CD14-positive monocyte (primary cell): ENCODE measurements at regions not wholly inside any gene's neighbourhood (a gene's known extent, or its start where the extent isn't known, plus 50 kb on each side); places are given as distances from the start of the nearest gene placed in this dataset.

Source experiments
- DNase-seq, 3 donors: peaks; one replicate each; pipeline ENCODE4 v3.0.0-alpha.2; 2011 to 2022
- H2AFZ ChIP-seq: 2 replicates; pipeline ENCODE4 v1.6.0; 2012; ENCODE audit warnings: mild to moderate bottlenecking, low read depth, low read length, inconsistent platforms; ENCODE audit not compliant: insufficient read depth, poor library complexity, severe bottlenecking
- H3K27ac ChIP-seq, 2 donors: 1 replicate in 1 of 2; 2 replicates in 1 of 2; pipeline ENCODE4 v1.5.1; 2012 to 2013; ENCODE audit warnings: low read length in 2 of 2, control low read depth in 1 of 2, inconsistent platforms in 1 of 2, low read depth in 1 of 2, mild to moderate bottlenecking in 1 of 2
- H3K27me3 ChIP-seq, 2 donors: one replicate each; pipeline versions ENCODE4 v1.6.0 to v1.6.1; 2011 to 2013; ENCODE audit warnings: low read length in 2 of 2; ENCODE audit not compliant: control insufficient read depth in 2 of 2, insufficient read depth in 2 of 2
- H3K36me3 ChIP-seq, 2 donors: replicated peaks in 1 of 2; 1 replicate in 1 of 2; 2 replicates in 1 of 2; pipeline versions ENCODE4 v1.5.1 to v1.6.1; 2012 to 2013; ENCODE audit warnings: low read length in 2 of 2, control low read depth in 1 of 2, inconsistent platforms in 1 of 2, mild to moderate bottlenecking in 1 of 2; ENCODE audit not compliant: insufficient read depth in 2 of 2, control insufficient read depth in 1 of 2
- H3K4me1 ChIP-seq, 2 donors: 1 replicate in 1 of 2; 2 replicates in 1 of 2; pipeline versions ENCODE4 v1.5.1 to v1.6.1; 2012 to 2013; ENCODE audit warnings: low read length in 2 of 2, control low read depth in 1 of 2, inconsistent platforms in 1 of 2, mild to moderate bottlenecking in 1 of 2, moderate library complexity in 1 of 2; ENCODE audit not compliant: insufficient read depth in 2 of 2, control insufficient read depth in 1 of 2
- H3K4me2 ChIP-seq: replicated peaks from 2 replicates; pipeline ENCODE3; 2012; ENCODE audit warnings: low read length, moderate library complexity, mild to moderate bottlenecking; ENCODE audit not compliant: poor library complexity, severe bottlenecking; ENCODE audit errors: extremely low read depth
- H3K4me3 ChIP-seq, 3 experiments: fragments of 200-600 bp in 1 of 3; sonication (generic) in 1 of 3; replicated peaks in 1 of 3; 1 replicate in 2 of 3; 2 replicates in 1 of 3; pipeline ENCODE4 v1.5.1; 2011 to 2013; ENCODE audit warnings: low read length in 3 of 3, mild to moderate bottlenecking in 3 of 3, control low read depth in 2 of 3, low read depth in 2 of 3, inconsistent platforms in 1 of 3, moderate library complexity in 1 of 3
- H3K79me2 ChIP-seq: 2 replicates; pipeline ENCODE4 v1.6.0; 2012; ENCODE audit warnings: mild to moderate bottlenecking, control low read depth, inconsistent platforms, low read length, moderate library complexity; ENCODE audit not compliant: insufficient read depth
- H3K9ac ChIP-seq: 2 replicates; pipeline ENCODE4 v1.6.0; 2017; ENCODE audit warnings: low read length, mild to moderate bottlenecking; ENCODE audit not compliant: insufficient read depth, poor library complexity, severe bottlenecking
- H3K9me3 ChIP-seq, 2 donors: replicated peaks in 1 of 2; 1 replicate in 1 of 2; 2 replicates in 1 of 2; pipeline versions ENCODE4 v1.5.1 to v1.6.1; 2012 to 2013; ENCODE audit warnings: low read length in 2 of 2, control low read depth in 1 of 2; ENCODE audit not compliant: control insufficient read depth in 1 of 2, insufficient read depth in 1 of 2
- H4K20me1 ChIP-seq: 2 replicates; pipeline ENCODE4 v1.6.0; 2012; ENCODE audit warnings: mild to moderate bottlenecking, low read length, control low read depth, moderate library complexity; ENCODE audit not compliant: insufficient read depth
- H3K27ac Mint-ChIP-seq, 7 donors: one replicate each; pipeline ENCODE4 v1.8.0; 2020; ENCODE audit warnings: mild to moderate bottlenecking in 7 of 7, mixed read lengths in 7 of 7, moderate library complexity in 6 of 7, inconsistent platforms in 2 of 7
- H3K27me3 Mint-ChIP-seq, 3 donors: one replicate each; pipeline ENCODE4 v1.8.0; 2021 to 2022; ENCODE audit warnings: low read depth in 3 of 3, mild to moderate bottlenecking in 3 of 3, mixed read lengths in 3 of 3, moderate library complexity in 3 of 3, inconsistent platforms in 1 of 3
- H3K36me3 Mint-ChIP-seq, 2 donors: one replicate each; pipeline ENCODE4 v1.8.0; 2020; ENCODE audit warnings: mixed read lengths in 2 of 2, inconsistent platforms in 1 of 2, mild to moderate bottlenecking in 1 of 2
- H3K4me1 Mint-ChIP-seq: one replicate; pipeline ENCODE4 v1.8.0; 2020; ENCODE audit warnings: mild to moderate bottlenecking, mixed read lengths
- H3K4me3 Mint-ChIP-seq, 2 donors: one replicate each; pipeline ENCODE4 v1.8.0; 2020; ENCODE audit warnings: mild to moderate bottlenecking in 2 of 2, mixed read lengths in 2 of 2, moderate library complexity in 1 of 2
- H3K9me3 Mint-ChIP-seq, 7 donors: one replicate each; pipeline ENCODE4 v1.8.0; 2020 to 2022; ENCODE audit warnings: mixed read lengths in 7 of 7, mild to moderate bottlenecking in 6 of 7, moderate library complexity in 6 of 7, inconsistent platforms in 2 of 7
- WGBS: methylation state at CpG from one replicate; pipeline ENCODE4 v1.1.5; 2013; ENCODE audit warnings: missing lambda C conversion rate; ENCODE audit not compliant: insufficient coverage; 5-methylcytosine and 5-hydroxymethylcytosine counted together
- intact Hi-C, 2 donors: fragments of 100-400 bp; cut with micrococcal nuclease; formaldehyde crosslinking; loops; one replicate each; pipeline versions ENCODE4 v1.15.0 to v1.15.1; 2023
- TF ChIP-seq, protein P1 (sequence below): fragments of 200-600 bp; IDR thresholded peaks from one replicate; pipeline ENCODE4 v1.8.0; 2022; ENCODE audit warnings: antibody characterized with exemption, mild to moderate bottlenecking

DNA sequence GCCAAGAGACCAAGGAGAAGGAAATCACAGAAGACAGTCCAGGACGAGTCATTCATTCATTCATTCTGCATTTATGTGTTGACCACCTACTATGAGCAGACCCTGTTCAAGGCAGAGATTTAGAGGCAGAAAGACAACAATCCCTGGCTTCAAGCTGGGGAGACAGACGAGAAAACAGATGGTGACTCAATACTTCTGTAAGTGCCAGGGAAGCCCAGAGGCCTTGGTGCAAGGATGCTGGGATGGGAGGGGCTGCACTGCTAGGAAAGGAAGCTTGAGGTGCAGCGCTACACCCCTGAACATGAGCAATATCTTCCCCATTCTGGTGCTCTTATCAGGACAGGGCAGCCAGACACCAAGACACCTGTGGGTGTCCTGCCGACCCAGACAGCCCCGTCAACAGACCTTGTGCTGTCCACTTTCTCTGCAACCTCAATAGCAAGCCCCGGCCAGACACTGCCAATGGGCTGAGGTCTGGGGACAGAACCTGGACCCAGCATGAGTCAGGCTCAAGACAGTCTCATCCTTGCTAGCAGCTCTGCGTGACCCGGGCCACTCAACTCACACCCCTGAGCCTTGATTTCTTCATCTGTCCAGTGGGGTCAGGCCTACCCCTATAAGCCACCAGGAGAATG is 163.5 kb downstream of the COPRS start:
- Histone ChIP-seq H3K4me2 (no peak overlapping the region), H3K9ac (no peak overlapping the region), H4K20me1 (no peaks in the 10 kb centered on the region), H3K4me3 (no peak overlapping the region), H3K36me3 (no peaks in the 10 kb centered on the region), H2AFZ (no peak overlapping the region), H3K79me2 (no peaks in the 10 kb centered on the region), H3K27me3 (no peaks in the 10 kb centered on the region), H3K27ac (no peak overlapping the region), H3K9me3 (no peaks in the 10 kb centered on the region), H3K4me1 (no peaks in the 10 kb centered on the region)
- peaks cover 0 to 5% (median 0%) of the 10 kb centered on the region in 3 donors for H3K27me3 Mint-ChIP-seq
- H3K27ac Mint-ChIP-seq: no peak overlapping the region
- H3K4me1 Mint-ChIP-seq: no peaks in the 10 kb centered on the region
- no peak overlapping the region for H3K4me3 Mint-ChIP-seq
- no peaks in the 10 kb centered on the region for H3K9me3 Mint-ChIP-seq
- H3K36me3 Mint-ChIP-seq: no peaks in the 10 kb centered on the region
- TF ChIP-seq, protein P1, sequence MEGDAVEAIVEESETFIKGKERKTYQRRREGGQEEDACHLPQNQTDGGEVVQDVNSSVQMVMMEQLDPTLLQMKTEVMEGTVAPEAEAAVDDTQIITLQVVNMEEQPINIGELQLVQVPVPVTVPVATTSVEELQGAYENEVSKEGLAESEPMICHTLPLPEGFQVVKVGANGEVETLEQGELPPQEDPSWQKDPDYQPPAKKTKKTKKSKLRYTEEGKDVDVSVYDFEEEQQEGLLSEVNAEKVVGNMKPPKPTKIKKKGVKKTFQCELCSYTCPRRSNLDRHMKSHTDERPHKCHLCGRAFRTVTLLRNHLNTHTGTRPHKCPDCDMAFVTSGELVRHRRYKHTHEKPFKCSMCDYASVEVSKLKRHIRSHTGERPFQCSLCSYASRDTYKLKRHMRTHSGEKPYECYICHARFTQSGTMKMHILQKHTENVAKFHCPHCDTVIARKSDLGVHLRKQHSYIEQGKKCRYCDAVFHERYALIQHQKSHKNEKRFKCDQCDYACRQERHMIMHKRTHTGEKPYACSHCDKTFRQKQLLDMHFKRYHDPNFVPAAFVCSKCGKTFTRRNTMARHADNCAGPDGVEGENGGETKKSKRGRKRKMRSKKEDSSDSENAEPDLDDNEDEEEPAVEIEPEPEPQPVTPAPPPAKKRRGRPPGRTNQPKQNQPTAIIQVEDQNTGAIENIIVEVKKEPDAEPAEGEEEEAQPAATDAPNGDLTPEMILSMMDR: no peak
- DNase-seq: no peak
- intact Hi-C loops: no loop called here
- 89% methylated on average over 5 of the region's 8 CpGs for WGBS

DNA sequence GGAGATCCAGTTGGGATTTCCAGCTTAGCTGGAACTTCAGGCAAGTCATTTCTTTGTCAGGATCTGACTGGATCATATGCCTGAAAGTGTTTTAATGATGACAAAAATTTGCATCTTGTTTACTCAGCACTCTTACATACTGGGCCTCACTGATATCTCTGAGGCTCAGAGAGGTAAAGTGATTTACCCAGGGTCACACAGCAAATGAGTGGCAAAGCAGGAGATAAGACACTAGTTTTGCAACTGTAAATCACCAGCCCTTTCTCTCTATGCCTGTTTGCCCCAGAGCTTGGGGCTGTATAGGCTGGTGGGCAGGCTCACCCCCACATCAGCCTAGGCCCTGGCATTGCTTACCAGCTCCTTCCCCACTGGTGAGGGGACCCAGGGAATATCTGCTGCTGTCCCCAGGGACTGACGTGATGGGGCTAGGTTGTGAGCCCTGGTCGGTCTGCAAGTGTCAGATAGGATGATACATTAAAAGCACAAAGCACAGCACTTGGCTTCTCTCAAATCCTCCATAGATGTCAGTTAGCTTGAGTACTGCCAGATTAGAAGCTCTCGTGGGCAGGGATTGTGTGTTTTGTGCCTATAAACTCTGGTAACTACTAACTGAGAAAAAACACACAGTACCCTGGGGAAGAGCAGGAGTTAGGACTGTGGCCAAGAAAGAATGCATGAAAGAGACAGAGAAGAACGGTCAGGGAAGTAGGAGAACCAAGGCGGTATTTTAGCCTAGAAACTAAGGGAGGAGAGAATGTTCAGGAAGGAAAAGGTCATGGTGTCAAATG is 165.4 kb downstream of the COPRS start:
- H3K4me2 ChIP-seq: no peak overlapping the region
- H3K4me1 ChIP-seq: no peaks in the 10 kb centered on the region
- no peak overlapping the region for H3K4me3 ChIP-seq
- no peaks in the 10 kb centered on the region for H3K79me2 ChIP-seq
- TF ChIP-seq, protein P1: no peak
- H3K36me3 ChIP-seq: no peaks in the 10 kb centered on the region
- Mint-ChIP-seq H3K36me3 (no peaks in the 10 kb centered on the region), H3K4me1 (no peaks in the 10 kb centered on the region), H3K27ac (no peak overlapping the region), H3K9me3 (no peaks in the 10 kb centered on the region), H3K4me3 (no peak overlapping the region), H3K27me3 (peaks cover 0 to 1% (median 0%) of the 10 kb centered on the region in 3 donors)
- intact Hi-C loops: no loop called here
- WGBS: 79% methylated on average over 2 of the region's 5 CpGs
- H3K9ac ChIP-seq: no peak overlapping the region
- DNase-seq: no peak
- no peaks in the 10 kb centered on the region for H3K9me3 ChIP-seq
- H3K27me3 ChIP-seq: no peaks in the 10 kb centered on the region
- H2AFZ ChIP-seq: no peak overlapping the region
- H4K20me1 ChIP-seq: no peaks in the 10 kb centered on the region
- no peak overlapping the region for H3K27ac ChIP-seq
